ENCODE measurements at regions not wholly inside any gene's neighbourhood (a gene's known extent, or its start where the extent isn't known, plus 50 kb on each side); places are given as distances from the start of the nearest gene placed in this dataset.
"Not testable (repeated sequence)": the region's sequence is repeated elsewhere in the genome, so short reads cannot be mapped to it uniquely, and the experiment has no call there.

DNA sequence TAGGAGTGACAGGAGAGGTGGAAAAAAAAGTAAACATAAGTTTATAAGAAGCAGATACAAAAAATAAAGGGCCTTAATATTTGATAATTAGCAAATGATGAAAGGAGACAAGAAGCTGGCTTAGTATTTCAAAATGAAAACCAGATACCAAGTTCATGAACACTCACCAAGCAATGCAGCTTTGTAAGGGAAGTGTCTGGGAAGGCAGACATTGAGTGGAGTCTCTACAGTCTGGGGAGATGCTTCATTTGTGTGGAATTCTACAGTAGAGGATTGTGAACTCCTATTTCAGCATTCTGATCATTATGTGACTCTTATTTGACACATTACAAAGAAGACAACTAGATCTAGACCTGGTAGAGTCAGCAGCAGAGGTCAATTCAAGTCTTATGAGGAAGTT, 1072.7 kb downstream of the DSC3 start:
- DNase-seq, result no peak

GRCh38 chr18:29962579-29962978, 1080.0 kb downstream of the DSC3 start:
- no peak for DNase-seq

DNA sequence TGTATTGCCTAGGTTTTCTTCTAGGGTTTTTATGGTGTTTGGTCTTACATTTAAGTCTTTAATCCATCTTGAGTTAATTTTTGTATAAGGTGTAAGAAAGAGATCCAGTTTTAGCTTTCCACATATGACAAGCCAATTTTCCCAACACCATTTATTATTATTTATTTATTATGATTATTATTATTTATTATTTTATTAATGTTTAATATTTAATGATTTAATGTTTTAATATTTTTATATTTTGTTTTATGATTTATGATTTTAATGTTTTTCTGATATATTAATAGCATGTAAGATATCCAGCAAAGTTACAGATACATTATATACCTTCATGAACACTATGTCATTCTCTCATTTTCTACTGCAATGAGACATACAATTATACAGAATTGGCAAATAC, 1082.0 kb downstream of the DSC3 start:
- DNase-seq, result no peak

DNA sequence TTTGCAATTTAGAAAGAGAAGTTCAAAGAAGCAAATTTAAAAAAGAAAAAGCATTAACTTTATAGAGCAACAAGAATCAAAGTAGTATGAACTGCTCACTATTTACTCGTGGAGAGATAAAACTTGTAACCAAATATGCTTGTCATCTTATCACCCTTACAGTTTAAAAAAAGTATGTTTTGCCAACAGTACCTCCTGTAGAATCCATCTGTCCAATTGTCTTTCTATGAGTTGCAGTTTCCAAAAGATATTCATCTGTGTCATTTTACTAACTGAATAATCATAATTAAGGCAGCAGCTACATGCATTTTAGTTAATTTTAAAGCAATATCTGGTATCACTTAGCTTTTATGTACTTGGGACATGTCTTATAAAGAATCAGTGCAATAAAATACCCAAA, 1112.3 kb downstream of the DSC3 start:
- DNase-seq, result no peak

- DNase-seq, result no peak
Observed at GRCh38 chr18:29928081-29928480, 1114.5 kb downstream of the DSC3 start.

- DNase-seq, result no peak
Observed at GRCh38 chr18:29925566-29925965, 1117.0 kb downstream of the DSC3 start.

GRCh38 chr18:29912351-29912750, 1130.2 kb downstream of the DSC3 start:
- no peak for DNase-seq

DNA sequence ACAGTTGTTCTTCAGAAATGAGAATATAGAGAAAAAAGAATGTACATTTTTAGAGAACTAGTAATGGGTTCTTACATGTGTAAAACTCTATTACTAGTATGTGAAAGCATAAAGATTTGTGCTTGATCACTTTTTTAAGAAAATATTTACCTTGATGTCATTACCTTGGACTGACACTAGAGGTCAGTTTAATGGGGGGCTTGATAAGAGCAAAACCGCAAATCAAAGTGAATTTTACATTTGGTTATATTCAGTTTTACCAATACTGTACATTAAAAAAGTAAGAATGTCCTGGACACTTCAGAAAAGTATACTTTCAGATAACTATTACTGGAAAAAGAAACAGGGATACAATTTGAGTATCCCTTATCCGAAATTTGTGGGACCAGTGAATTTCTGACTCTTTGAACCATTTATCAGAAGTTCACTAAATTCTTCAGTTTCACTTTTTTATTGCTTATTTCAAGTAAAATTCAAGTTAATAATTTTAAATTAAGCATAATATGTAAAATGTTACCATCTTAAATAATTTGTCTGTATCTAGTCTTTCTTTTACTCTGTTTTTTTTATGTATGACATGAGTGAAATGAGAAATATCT, 1149.5 kb downstream of the DSC3 start:
- no peak for DNase-seq

DNA sequence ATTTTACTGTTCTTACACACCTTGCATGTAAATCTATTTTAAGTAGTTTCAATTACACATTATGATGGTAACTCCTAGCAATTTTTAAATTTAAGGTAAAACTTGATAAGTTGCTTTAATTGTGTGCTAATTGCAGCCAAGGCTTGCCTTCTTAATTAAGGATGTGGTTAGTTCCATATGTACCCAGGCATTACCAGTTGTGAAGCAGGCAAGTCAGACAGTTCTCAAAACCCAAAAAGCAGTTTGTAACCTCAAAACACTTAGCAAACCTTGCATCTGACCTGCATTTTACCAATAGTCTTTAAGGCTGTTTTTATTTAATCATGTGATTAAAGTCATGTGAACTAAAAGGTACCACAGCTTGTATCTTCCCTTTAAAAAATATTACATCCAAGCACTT, 1159.4 kb downstream of the DSC3 start:
- DNase-seq, result no peak

DNA sequence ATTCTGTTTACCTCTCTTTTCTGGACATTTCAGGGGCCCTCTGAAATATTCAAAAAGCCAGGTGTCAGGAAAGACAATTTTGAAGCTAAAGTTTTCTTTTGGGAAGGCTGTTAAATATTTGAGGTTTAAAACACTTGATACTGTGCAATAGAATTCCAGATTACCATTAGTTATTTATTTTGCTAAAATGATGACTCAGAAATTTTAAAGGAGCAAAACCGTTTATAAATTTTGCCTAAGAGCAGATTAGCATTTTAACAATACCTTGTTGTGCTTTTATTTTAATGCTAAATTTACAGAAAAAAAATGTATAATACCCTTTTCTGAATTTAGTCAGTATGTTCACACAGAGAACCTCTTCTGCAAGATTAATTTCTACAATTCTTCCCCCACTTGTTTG, 1159.9 kb downstream of the DSC3 start:
- no peak for DNase-seq

DNA sequence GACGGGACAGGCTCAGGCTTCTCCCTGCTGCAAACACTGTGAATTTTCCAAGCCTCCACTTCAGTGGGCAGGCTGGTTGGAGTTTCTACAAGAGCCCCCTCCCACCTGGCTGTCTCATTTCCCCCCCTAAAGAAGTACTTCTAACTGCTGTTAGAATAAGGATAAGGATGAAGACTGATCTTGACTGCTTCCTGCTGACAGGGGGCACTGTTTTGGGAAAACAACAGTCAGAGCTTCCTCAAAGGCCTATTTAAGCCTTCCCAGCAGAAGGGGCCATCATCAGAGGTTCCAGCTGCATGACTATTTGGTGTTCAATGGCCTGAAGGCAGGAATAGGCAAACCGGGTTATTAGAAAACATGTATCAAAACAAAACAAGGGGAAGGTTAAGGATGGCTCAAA, 1162.8 kb downstream of the DSC3 start:
- DNase-seq, result no peak

- DNase-seq, result no peak
Observed at GRCh38 chr18:29874519-29875098, 1167.9 kb downstream of the DSC3 start.

- no peak for DNase-seq
Observed at GRCh38 chr18:29873211-29873610, 1169.3 kb downstream of the DSC3 start.

- DNase-seq, result no peak
Observed at GRCh38 chr18:29871246-29871645, 1171.3 kb downstream of the DSC3 start.

DNA sequence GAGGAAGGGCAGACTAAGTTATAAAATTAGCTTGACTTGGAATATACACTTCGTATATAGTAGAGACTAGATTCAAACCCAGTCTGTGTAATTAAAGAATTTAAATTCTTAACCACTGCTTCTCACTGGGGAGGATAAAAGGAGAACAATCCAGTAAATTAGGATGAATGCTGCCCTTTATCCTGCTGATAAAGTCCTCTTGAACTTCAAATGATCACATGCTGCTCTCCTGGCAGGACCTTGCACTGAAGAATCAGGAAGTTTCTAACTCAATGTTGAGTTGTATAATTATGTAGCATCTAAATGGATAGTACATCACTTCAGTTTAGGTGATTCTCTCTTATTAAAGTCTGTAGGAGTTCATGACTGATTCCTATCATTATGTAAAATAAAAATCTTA, 1179.7 kb downstream of the DSC3 start:
- no peak for DNase-seq

DNA sequence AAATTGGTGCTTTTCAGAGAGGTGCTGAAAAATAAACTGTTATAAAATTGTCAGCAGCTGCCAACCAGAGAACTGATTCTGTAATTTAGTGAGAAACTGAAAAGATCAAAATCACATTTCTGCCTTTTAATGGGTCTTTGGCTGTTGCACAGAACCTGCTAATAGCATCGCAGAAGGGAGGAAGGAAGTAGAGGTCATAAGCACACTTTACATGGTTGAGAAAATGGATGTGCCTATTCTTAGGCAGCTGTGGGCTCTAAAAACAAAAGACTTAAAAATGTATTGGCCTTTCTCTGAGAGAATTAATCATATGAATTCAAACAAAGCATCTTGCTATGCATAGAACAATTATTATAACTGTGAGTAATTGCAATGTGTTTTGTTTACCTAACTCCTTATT, 1186.9 kb downstream of the DSC3 start:
- DNase-seq, result no peak

DNA sequence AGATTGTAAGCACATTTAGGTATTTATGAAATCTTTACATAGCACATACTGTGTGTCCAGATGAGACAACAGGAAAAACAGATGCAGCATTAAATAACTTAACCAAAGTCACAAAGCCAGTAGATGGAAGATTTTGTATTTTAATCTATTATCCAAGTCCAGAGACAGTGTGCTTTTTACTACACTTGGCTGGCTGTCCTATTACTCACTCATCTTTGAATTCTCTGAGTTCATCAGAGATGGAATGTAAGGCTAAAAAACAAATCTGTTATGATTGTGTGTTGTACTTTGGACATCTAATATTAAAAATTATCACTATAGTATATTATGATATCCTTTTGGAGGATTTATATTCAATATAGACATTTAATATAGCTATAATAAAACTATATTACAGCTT, 1189.4 kb downstream of the DSC3 start:
- no peak for DNase-seq

DNA sequence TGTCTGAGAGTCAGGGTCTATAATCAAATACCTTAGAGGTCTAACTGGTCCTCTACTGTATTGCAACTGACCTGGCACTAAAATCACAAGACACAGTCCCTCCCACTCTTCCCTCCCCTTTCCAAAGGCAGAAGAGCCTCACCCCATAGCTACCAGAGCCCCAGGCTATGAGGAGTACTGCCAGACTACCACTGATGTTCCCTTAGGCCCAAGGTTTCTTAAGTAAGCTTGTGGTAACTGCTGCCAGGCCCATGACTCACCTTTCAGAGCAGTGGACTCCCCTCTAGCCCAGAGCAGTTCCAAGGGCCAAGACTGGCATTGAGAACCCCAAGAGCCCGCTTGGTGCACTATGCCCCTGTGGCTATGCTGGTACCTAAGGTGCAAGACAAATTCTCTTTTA, 1193.4 kb downstream of the DSC3 start:
- DNase-seq, result no peak

- no peak for DNase-seq
Observed at GRCh38 chr18:29841631-29842030, 1200.9 kb downstream of the DSC3 start.

- DNase-seq, result no peak
Observed at GRCh38 chr18:29840089-29840488, 1202.5 kb downstream of the DSC3 start.

DNA sequence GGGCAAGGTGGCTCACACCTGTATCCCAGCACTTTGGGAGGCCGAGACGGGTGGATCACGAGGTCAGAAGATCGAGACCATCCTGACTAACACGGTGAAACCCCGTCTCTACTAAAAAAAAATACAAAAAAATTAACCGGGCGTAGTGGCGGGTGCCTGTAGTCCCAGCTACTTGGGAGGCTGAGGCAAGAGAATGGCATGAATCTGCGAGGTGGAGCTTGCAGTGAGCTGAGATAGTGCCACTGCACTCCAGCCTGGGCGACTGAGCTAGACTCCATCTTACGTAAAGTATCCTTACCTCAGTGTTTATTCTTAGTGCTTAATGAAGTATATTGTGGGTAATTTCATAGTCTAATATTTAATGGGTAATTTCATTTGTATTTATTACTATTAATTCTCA, 1203.6 kb downstream of the DSC3 start:
- DNase-seq, result not testable (repeated sequence)

DNA sequence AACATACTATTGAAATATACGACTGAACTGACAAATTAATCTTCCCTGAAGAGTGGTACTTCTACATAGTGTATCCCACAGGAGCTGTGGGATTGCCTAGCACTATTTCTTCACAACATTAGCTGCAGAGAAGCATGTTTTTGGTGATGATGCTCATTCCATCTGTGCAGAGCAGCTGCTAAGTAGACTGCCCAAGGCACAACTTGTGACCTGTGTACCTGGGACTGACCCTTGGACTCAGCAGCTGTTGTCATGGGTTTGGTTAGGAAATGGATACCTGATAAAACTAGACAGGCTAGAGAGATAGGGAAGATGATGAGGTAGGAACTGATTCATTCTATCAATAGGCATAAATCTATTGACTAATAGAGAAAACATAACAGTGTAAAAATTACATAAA, 1204.0 kb downstream of the DSC3 start:
- DNase-seq, result no peak

DNA sequence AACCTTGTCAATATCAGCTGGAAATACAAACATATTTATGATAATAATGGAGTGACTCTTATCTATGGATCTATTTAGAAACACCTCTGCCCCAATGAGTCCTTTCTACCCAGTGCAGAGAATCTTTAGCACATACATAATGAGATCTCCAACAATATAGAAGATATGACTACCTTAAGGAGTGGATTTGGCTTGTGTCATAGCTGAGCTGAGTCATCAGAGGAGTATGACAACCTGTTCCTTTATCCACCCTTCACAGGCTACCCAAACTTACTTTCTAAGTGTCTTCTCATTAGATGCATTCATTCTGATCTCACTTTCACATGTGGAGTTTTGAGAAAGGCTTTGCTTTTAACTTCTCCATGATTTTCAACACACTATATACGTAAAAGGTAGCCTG, 1218.9 kb downstream of the DSC3 start:
- no peak for DNase-seq

DNA sequence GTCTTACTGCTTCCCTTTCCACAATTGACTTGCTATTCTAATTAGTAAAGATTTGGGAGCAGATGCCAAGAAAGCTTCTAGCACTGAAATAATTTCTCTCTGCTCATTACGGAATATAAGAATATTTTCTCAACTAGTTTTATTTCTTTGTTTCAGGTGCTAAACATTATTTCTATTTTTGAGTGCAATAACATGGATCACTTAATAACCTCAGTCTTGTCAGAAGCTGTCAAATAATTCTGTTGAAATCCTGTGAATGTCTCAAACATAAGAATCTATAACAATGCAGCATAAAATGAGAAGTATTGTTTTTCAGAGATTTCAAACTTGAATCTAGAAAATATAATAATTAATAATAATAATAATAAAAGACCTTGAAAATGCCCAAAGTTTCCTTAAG, 1221.0 kb downstream of the DSC3 start:
- no peak for DNase-seq

- DNase-seq, result no peak
Observed at GRCh38 chr18:29811519-29811918, 1231.0 kb downstream of the DSC3 start.

- no peak for DNase-seq
Observed at GRCh38 chr18:29780816-29781215, 1261.7 kb downstream of the DSC3 start.

Data from NCI-H2107 (cell line).